ENCODE measurements at regions not wholly inside any gene's neighbourhood (a gene's known extent, or its start where the extent isn't known, plus 50 kb on each side); places are given as distances from the start of the nearest gene placed in this dataset.
A peak's percentile ranks its signal among the peaks of the same experiment; 100 is the strongest.

DNA sequence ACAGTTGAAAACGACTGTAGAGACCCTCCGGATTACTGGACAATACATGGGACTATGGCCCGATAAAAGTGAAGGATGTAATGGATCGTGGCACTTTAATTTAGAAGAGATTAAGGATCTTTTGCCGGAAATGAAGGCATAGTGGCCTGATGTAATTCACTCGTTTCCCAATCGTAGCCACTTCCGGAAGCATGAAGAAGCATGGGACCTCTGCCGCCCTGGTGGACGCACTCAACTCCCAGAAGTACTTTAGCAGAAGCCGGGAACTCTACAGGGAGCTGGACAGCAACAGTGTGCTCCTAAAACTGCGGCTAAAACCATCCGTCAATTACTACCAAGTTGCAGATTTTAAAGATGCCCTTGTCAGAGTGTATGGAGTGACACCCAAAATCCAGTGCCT lies 59.6 kb upstream of the NUPR2 start:
- peak overlapping the region; percentile 50 to 68 (median 67) for H3K4me3 ChIP-seq
- no peak overlapping the region for H3K27ac ChIP-seq
- intact Hi-C loops (cut with DNase I; ENCODE audit: low total_unique reads) = no loop called here
- H3K9me3 ChIP-seq = no peaks in the 10 kb centered on the region
- no peaks in the 10 kb centered on the region for H3K36me3 ChIP-seq
- no peaks in the 10 kb centered on the region for H3K27me3 ChIP-seq
- H3K4me1 ChIP-seq = no peaks in the 10 kb centered on the region
- DNase-seq (ENCODE audit: low spot score in 2 of 2) = no peak
- TF ChIP-seq POLR2A (IDR thresholded peaks at IDR 0.05) (no peak), POLR2AphosphoS5 (IDR thresholded peaks at IDR 0.05) (no peak)
- TF ChIP-seq, protein P1, sequence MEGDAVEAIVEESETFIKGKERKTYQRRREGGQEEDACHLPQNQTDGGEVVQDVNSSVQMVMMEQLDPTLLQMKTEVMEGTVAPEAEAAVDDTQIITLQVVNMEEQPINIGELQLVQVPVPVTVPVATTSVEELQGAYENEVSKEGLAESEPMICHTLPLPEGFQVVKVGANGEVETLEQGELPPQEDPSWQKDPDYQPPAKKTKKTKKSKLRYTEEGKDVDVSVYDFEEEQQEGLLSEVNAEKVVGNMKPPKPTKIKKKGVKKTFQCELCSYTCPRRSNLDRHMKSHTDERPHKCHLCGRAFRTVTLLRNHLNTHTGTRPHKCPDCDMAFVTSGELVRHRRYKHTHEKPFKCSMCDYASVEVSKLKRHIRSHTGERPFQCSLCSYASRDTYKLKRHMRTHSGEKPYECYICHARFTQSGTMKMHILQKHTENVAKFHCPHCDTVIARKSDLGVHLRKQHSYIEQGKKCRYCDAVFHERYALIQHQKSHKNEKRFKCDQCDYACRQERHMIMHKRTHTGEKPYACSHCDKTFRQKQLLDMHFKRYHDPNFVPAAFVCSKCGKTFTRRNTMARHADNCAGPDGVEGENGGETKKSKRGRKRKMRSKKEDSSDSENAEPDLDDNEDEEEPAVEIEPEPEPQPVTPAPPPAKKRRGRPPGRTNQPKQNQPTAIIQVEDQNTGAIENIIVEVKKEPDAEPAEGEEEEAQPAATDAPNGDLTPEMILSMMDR (IDR thresholded peaks at IDR 0.05) = no peak

DNA sequence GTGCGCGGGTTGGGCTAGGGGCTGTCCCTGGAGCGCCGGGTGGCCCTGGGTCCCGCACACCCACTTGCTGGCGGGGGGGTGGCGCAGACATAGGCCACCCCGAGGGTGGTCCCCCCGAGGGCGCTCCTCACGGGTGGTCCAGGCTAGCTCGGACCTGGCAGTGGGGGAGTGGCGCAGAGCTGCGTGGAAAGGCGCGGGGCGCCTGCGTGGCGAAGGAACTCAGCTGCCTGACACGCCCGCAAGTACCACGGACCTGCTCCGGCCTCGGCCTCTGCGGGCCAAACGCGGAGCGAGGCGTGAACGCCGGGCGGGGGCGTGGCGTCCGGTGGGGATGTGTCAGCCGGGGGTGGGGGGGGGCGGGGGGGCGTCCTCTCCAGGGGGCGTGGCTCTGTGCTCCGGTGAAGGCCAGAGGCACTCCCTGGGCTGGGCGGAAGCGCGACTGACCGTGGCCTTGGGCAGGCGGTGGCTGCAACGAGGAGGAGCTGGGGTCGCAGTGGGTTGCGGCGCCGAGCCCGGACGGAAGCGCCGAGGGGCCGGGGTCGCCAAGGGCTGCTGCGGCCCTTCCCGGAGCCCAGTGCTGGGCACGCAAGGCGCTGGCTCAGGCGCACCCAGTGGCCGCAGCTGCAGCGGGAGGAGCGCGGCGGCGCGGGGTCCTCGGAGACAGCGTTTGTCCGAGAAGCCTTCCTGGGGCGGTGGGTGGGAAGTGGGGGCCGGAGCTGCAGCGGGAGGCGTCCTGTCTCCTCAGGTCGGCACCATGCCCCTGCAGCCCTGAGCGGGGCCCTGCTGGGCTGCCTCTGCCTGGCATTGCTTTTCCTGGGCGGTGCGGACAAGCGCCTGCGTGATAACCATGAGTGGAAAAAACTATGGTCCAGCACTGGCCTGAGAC lies 58.9 kb upstream of the NUPR2 start:
- H3K4me3 ChIP-seq = peak overlapping the region; percentile 50 to 68 (median 67)
- intact Hi-C loops (cut with DNase I; ENCODE audit: low total_unique reads) = no loop called here
- peak; percentile 19 to 62 for DNase-seq (ENCODE audit: low spot score in 2 of 2)
- no peaks in the 10 kb centered on the region for H3K36me3 ChIP-seq
- no peaks in the 10 kb centered on the region for H3K27me3 ChIP-seq
- no peaks in the 10 kb centered on the region for H3K4me1 ChIP-seq
- TF ChIP-seq POLR2A (IDR thresholded peaks at IDR 0.05) (no peak), POLR2AphosphoS5 (IDR thresholded peaks at IDR 0.05) (no peak)
- TF ChIP-seq, protein P1 (IDR thresholded peaks at IDR 0.05) = no peak
- H3K27ac ChIP-seq = no peak overlapping the region
- no peaks in the 10 kb centered on the region for H3K9me3 ChIP-seq

DNA sequence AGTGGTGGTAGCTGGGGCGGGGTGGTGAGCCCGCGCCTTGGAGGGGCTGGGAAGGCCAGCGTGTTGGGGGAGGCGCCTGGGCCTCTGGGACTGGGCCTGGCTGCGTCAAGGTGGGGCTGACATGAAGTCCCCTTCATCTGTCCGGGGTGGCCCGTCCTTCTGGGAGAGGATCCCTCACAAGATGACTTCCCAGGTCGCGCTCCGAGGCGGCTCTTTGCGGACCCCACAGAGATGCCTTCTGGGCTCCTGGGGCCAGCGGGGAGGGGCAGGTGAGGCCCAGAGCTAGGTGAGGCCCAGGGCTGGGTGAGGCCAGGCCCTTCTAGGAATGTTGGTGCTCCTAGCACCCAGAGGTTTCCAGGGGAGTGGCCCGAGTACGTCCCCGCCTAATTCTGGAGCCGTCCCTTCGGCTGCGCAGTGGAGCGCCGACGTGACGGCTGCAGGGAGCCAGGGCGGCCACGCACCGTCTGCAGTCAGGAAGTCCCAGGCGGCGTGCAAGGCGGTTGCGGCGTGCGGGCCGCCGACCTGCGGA lies 58.2 kb upstream of the NUPR2 start:
- DNase-seq (ENCODE audit: low spot score in 2 of 2) = no peak
- TF ChIP-seq POLR2AphosphoS5 (IDR thresholded peaks at IDR 0.05) (no peak), POLR2A (IDR thresholded peaks at IDR 0.05) (no peak)
- TF ChIP-seq, protein P1 (IDR thresholded peaks at IDR 0.05) = no peak
- Histone ChIP-seq H3K27me3 (no peaks in the 10 kb centered on the region), H3K4me1 (no peaks in the 10 kb centered on the region), H3K27ac (no peak overlapping the region), H3K9me3 (no peaks in the 10 kb centered on the region), H3K36me3 (no peaks in the 10 kb centered on the region), H3K4me3 (peak overlapping the region; percentile 50 to 68 (median 67))
- intact Hi-C loops (cut with DNase I; ENCODE audit: low total_unique reads) = no loop called here
